Suprapubic skin (tissue), 3 donors: ENCODE measurements at regions not wholly inside any gene's neighbourhood (a gene's known extent, or its start where the extent isn't known, plus 50 kb on each side); places are given as distances from the start of the nearest gene placed in this dataset.

Source experiments
- CTCF ChIP-seq, 2 donors: fragments of 200-600 bp in 1 of 2; fragments of 450-650 bp in 1 of 2; sonication (generic) in 1 of 2; IDR thresholded peaks; one replicate each; pipeline ENCODE4 v1.5.1; 2016 to 2019; ENCODE audit warnings: antibody characterized with exemption in 2 of 2, mild to moderate bottlenecking in 1 of 2, moderate library complexity in 1 of 2
- POLR2A ChIP-seq, 2 donors: fragments of 450-650 bp; IDR thresholded peaks; one replicate each; pipeline ENCODE4 v1.6.1; 2017; ENCODE audit warnings: antibody characterized with exemption in 2 of 2, mild to moderate bottlenecking in 2 of 2, moderate library complexity in 2 of 2

- TF ChIP-seq CTCF (IDR thresholded peaks at IDR 0.05) (no peak), POLR2A (IDR thresholded peaks at IDR 0.05) (no peak)
These were observed 265.6 kb downstream of the PTEN start for GRCh38 chr10:88129013-88129412.
